Endodermal cell (in vitro differentiated cells): ENCODE measurements at regions not wholly inside any gene's neighbourhood (a gene's known extent, or its start where the extent isn't known, plus 50 kb on each side); places are given as distances from the start of the nearest gene placed in this dataset.

ENCODE experiments used
- DNase-seq: peaks from one replicate; pipeline ENCODE4 v3.0.0-alpha.2; 2017
- H3K27ac ChIP-seq: 2 replicates; pipeline ENCODE4 v1.5.1; 2013; ENCODE audit warnings: mild to moderate bottlenecking, low read depth, low read length, moderate library complexity
- H3K27me3 ChIP-seq: 2 replicates; pipeline ENCODE4 v1.6.1; 2013; ENCODE audit warnings: mild to moderate bottlenecking, low read length, moderate library complexity; ENCODE audit not compliant: insufficient read depth, control insufficient read depth, poor library complexity, severe bottlenecking
- H3K36me3 ChIP-seq: 2 replicates; pipeline ENCODE4 v1.7.0; 2013; ENCODE audit warnings: mild to moderate bottlenecking, low read length, moderate library complexity; ENCODE audit not compliant: control insufficient read depth, insufficient read depth
- H3K4me1 ChIP-seq: one replicate; pipeline ENCODE4 v1.7.0; 2013; ENCODE audit warnings: low read length; ENCODE audit not compliant: control insufficient read depth, insufficient read depth
- H3K4me3 ChIP-seq: 2 replicates; pipeline ENCODE4 v1.5.1; 2013; ENCODE audit warnings: mild to moderate bottlenecking, low read length, moderate library complexity
- H3K9ac ChIP-seq: 2 replicates; pipeline ENCODE4 v1.6.1; 2013; ENCODE audit warnings: mild to moderate bottlenecking, low read length, moderate library complexity; ENCODE audit not compliant: poor library complexity, severe bottlenecking; ENCODE audit errors: extremely low read depth
- H3K9me3 ChIP-seq: 2 replicates; pipeline ENCODE4 v1.6.1; 2013; ENCODE audit warnings: mild to moderate bottlenecking, low read length, moderate library complexity; ENCODE audit not compliant: control insufficient read depth
- H3K27ac Mint-ChIP-seq: 2 replicates; pipeline ENCODE4 v1.8.0; 2020; ENCODE audit warnings: mixed read lengths
- H3K27me3 Mint-ChIP-seq: 2 replicates; pipeline ENCODE4 v1.8.0; 2021; ENCODE audit warnings: mild to moderate bottlenecking, mixed read lengths; ENCODE audit not compliant: insufficient read depth
- H3K36me3 Mint-ChIP-seq: 2 replicates; pipeline ENCODE4 v1.8.0; 2020; ENCODE audit warnings: low read depth, mixed read lengths
- H3K4me1 Mint-ChIP-seq: 2 replicates; pipeline ENCODE4 v1.8.0; 2020; ENCODE audit warnings: mixed read lengths
- H3K4me3 Mint-ChIP-seq: 2 replicates; pipeline ENCODE4 v1.8.0; 2020; ENCODE audit warnings: mild to moderate bottlenecking, moderate library complexity, mixed read lengths
- H3K9me3 Mint-ChIP-seq: 2 replicates; pipeline ENCODE4 v1.8.0; 2020; ENCODE audit warnings: mild to moderate bottlenecking, mixed read lengths
- CTCF ChIP-seq: fragments of 200-600 bp; sonication (generic); conservative IDR thresholded peaks from 2 replicates; pipeline ENCODE4 v1.5.0; 2021; ENCODE audit warnings: antibody characterized with exemption, mild to moderate bottlenecking
- WGBS, 2 experiments: methylation state at CpG; one replicate each; pipeline versions ENCODE4 v1.1.5 to v1.1.7; 2013; ENCODE audit warnings: missing lambda C conversion rate in 2 of 2, mixed read lengths in 1 of 2; ENCODE audit not compliant: insufficient coverage in 1 of 2, insufficient read length in 1 of 2; 5-methylcytosine and 5-hydroxymethylcytosine counted together

- no peak overlapping the region for H3K4me3 ChIP-seq
- no peaks in the 10 kb centered on the region for H3K4me1 Mint-ChIP-seq
- no peak for DNase-seq
- H3K36me3 Mint-ChIP-seq, result peaks cover 10% of the 10 kb centered on the region
- H3K27me3 Mint-ChIP-seq, result no peaks in the 10 kb centered on the region
- no peak overlapping the region for H3K9ac ChIP-seq
- WGBS, 2 experiments, result 87 to 92% methylated on average over 41 to 53 of the region's 53 CpGs
- H3K9me3 Mint-ChIP-seq, result peaks cover 97% of the 10 kb centered on the region
- H3K27ac Mint-ChIP-seq, result no peak overlapping the region
- no peaks in the 10 kb centered on the region for H3K27me3 ChIP-seq
- no peak overlapping the region for H3K4me3 Mint-ChIP-seq
- no peaks in the 10 kb centered on the region for H3K4me1 ChIP-seq
- H3K36me3 ChIP-seq, result no peaks in the 10 kb centered on the region
- no peak overlapping the region for H3K27ac ChIP-seq
- H3K9me3 ChIP-seq, result peaks cover 6% of the 10 kb centered on the region
- TF ChIP-seq CTCF, result no peak
Measured at GRCh38 chr12:34336619-34337465, 314.5 kb downstream of the ALG10 start.

GRCh38 chr12:34338751-34339150 is 316.5 kb downstream of the ALG10 start:
- Mint-ChIP-seq H3K4me1 (no peaks in the 10 kb centered on the region), H3K27me3 (no peaks in the 10 kb centered on the region), H3K9me3 (peaks cover 93% of the 10 kb centered on the region), H3K27ac (no peak overlapping the region), H3K36me3 (peaks cover 5% of the 10 kb centered on the region), H3K4me3 (no peak overlapping the region)
- H3K9me3 ChIP-seq, result no peaks in the 10 kb centered on the region
- WGBS, 2 experiments, result 80 to 84% methylated on average over 8 to 22 of the region's 22 CpGs
- TF ChIP-seq CTCF, result no peak
- no peak for DNase-seq
- no peak overlapping the region for H3K9ac ChIP-seq
- no peak overlapping the region for H3K27ac ChIP-seq
- no peaks in the 10 kb centered on the region for H3K36me3 ChIP-seq
- no peaks in the 10 kb centered on the region for H3K27me3 ChIP-seq
- H3K4me1 ChIP-seq, result no peaks in the 10 kb centered on the region
- no peak overlapping the region for H3K4me3 ChIP-seq

- Histone ChIP-seq H3K4me1 (no peaks in the 10 kb centered on the region), H3K36me3 (no peaks in the 10 kb centered on the region), H3K9ac (no peak overlapping the region), H3K27ac (no peak overlapping the region), H3K4me3 (no peak overlapping the region), H3K9me3 (no peaks in the 10 kb centered on the region), H3K27me3 (no peaks in the 10 kb centered on the region)
- Mint-ChIP-seq H3K27me3 (no peaks in the 10 kb centered on the region), H3K9me3 (peaks cover 84% of the 10 kb centered on the region), H3K36me3 (peaks cover 5% of the 10 kb centered on the region), H3K27ac (no peak overlapping the region), H3K4me1 (no peaks in the 10 kb centered on the region), H3K4me3 (no peak overlapping the region)
- DNase-seq, result no peak
- WGBS, 2 experiments, result 82% methylated on average over 22 to 26 of the region's 26 CpGs
- no peak for TF ChIP-seq CTCF
Measured at GRCh38 chr12:34339922-34340321, 317.6 kb downstream of the ALG10 start.
